ENCODE measurements at regions not wholly inside any gene's neighbourhood (a gene's known extent, or its start where the extent isn't known, plus 50 kb on each side); places are given as distances from the start of the nearest gene placed in this dataset.
"Not testable (repeated sequence)": the region's sequence is repeated elsewhere in the genome, so short reads cannot be mapped to it uniquely, and the experiment has no call there.

DNA sequence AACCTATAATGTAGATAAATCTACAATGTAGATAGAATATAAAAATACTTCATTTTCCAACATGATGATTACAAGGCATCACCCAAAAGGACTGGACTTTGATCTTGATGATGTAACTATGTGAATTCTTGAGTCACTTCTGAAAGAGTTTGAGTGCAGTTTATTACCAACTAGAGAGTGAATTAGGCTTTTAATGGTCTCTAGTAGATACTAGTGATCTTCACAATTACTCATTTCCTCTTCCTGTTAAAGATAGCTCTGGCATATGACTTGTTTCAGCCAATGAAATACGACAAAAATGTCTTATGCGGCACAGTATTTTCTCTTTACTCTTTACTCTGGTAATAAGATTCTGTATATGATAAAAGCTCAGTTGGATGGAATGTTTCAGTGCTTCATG, 1588.1 kb upstream of the B3GALT2 start:
- no peaks in the 10 kb centered on the region for H3K4me1 ChIP-seq
- WGBS, 4 donors = 87 to 94% (median 92%) methylated on average over 2 of the region's 2 CpGs

DNA sequence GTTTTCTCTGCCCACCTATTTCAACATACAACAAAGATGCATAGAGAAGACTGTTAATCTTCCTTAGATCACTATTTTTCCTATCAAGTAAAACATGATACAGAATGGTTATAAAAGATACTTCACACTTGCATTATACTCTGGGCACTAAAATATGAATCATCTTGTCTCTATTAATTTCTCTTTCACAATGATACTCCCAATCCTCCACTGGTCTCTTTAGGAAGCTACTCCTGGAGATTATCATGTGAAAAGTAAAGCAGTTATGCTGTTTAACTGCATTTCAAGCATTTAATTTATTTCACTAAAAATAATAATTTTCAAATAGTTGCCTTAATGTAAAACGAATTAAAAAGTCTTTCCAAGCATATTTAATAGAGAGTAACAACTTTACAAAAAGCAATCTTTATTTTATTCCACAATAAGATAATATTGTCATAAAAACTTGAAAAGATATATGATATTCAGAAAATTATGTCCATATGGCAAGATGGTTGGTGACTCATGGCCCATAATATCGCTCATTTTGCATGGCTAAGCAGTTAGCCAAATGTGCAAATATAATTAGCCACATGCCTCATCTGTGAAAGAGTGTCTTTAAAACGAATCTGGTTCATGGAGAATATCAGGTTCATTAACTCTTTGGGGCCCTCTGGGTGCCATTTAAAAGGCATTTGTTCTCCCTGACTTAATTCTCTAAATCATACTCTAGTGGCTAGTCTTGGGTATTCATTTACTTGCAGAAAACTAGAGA, 1569.0 kb upstream of the B3GALT2 start:
- DNase-seq = no peak
- ATAC-seq = no peak
- Histone ChIP-seq H3K9me3 (peaks cover 0 to 16% (median 1%) of the 10 kb centered on the region in 12 donors), H3K27ac (no peak overlapping the region), H3K4me3 (no peak overlapping the region), H3K27me3 (no peaks in the 10 kb centered on the region), H3K36me3 (no peaks in the 10 kb centered on the region), H3K4me1 (no peaks in the 10 kb centered on the region)
- 44 to 54% (median 51%) methylated on average over 3 of the region's 3 CpGs for WGBS, 4 donors
- intact Hi-C loops (cut with DNase I) = no loop called here
- TF ChIP-seq POLR2A (IDR thresholded peaks at IDR 0.05) = no peak
- TF ChIP-seq, protein P1, sequence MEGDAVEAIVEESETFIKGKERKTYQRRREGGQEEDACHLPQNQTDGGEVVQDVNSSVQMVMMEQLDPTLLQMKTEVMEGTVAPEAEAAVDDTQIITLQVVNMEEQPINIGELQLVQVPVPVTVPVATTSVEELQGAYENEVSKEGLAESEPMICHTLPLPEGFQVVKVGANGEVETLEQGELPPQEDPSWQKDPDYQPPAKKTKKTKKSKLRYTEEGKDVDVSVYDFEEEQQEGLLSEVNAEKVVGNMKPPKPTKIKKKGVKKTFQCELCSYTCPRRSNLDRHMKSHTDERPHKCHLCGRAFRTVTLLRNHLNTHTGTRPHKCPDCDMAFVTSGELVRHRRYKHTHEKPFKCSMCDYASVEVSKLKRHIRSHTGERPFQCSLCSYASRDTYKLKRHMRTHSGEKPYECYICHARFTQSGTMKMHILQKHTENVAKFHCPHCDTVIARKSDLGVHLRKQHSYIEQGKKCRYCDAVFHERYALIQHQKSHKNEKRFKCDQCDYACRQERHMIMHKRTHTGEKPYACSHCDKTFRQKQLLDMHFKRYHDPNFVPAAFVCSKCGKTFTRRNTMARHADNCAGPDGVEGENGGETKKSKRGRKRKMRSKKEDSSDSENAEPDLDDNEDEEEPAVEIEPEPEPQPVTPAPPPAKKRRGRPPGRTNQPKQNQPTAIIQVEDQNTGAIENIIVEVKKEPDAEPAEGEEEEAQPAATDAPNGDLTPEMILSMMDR (IDR thresholded peaks at IDR 0.05) = no peak

More for the DNA sequence above, 1588.1 kb upstream of the B3GALT2 start:
- no peak for DNase-seq
- Histone ChIP-seq H3K27ac (no peak overlapping the region), H3K36me3 (no peaks in the 10 kb centered on the region), H3K4me3 (no peak overlapping the region), H3K9me3 (peaks cover 0 to 4% (median 0%) of the 10 kb centered on the region in 12 donors), H3K27me3 (peaks cover 0 to 3% (median 0%) of the 10 kb centered on the region in 9 donors)
- intact Hi-C loops (cut with DNase I) = no loop called here
- TF ChIP-seq, protein P1 (IDR thresholded peaks at IDR 0.05) = no peak
- no peak for TF ChIP-seq POLR2A (IDR thresholded peaks at IDR 0.05)
- no peak for ATAC-seq

DNA sequence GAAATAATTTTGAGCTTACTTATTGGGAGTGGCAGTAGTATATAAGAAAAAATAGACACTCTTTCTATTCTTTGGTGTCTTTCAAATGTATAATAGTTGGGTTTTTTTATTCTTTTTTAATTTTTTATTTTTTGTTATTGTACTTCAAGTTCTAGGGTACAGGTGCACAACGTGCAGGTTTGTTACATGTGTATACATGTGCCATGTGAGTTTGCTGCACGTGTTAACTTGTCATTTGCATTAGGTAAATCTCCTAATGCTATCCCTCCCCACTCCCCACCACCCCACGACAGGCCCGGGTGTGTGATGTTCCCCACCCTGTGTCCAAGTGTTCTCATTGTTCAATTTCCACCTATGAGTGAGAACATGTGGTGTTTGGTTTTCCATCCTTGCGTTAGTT, 1552.4 kb upstream of the B3GALT2 start:
- WGBS, 4 donors = 78 to 83% (median 80%) methylated on average over 5 of the region's 5 CpGs
- H3K36me3 ChIP-seq; ATAC-seq; intact Hi-C loops (cut with DNase I); H3K4me3 ChIP-seq; DNase-seq; H3K27ac ChIP-seq; H3K27me3 ChIP-seq; H3K9me3 ChIP-seq; H3K4me1 ChIP-seq: not testable (repeated sequence)

DNA sequence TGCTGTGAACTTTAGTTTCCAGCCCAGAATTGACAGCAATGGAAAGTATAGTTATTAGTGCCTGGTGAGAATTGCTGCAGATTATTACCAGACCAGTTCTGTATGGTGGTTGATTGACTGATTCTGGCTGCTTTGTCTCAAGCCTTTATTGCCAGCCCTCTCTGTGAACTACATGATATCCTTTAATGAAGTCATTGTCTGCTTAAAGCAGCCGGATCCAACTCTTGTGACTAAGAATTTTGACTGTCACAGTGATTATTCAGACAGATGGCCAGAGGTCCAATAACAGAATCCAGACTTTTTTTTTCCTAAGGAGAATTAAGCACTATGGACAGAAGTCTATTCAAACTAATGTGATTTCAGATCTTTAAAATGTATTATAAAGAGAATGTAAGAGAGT, 1548.6 kb upstream of the B3GALT2 start:
- no peak for DNase-seq
- 10 to 26% (median 20%) methylated on average over 1 of the region's 1 CpG for WGBS, 4 donors
- Histone ChIP-seq H3K27me3 (no peaks in the 10 kb centered on the region), H3K9me3 (peaks cover 0 to 3% (median 0%) of the 10 kb centered on the region in 12 donors), H3K27ac (no peak overlapping the region), H3K36me3 (no peaks in the 10 kb centered on the region), H3K4me3 (no peak overlapping the region), H3K4me1 (no peaks in the 10 kb centered on the region)
- intact Hi-C loops (cut with DNase I) = no loop called here
- ATAC-seq = no peak
- TF ChIP-seq, protein P1 (IDR thresholded peaks at IDR 0.05) = no peak
- no peak for TF ChIP-seq POLR2A (IDR thresholded peaks at IDR 0.05)

DNA sequence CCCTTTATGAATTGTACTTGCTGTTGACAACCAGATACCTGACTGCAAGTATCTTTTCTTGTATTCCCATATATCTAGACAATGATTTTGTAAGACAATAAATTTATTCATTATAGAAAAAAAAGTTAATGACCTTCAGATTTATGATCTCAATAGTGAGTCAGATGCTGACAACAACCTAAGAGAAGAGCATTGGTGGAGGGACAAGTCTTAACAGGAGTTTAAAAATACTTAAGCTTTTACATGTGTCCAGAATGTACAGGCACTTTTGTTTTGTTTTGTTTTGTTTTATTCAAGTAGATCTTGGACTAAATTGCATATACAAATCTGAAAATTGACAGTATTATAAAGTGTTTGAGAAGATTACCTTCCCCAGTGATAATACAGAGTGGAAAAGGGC, 1544.6 kb upstream of the B3GALT2 start:
- no peaks in the 10 kb centered on the region for H3K27me3 ChIP-seq
- no peak overlapping the region for H3K4me3 ChIP-seq
- H3K36me3 ChIP-seq = no peaks in the 10 kb centered on the region
- no peak overlapping the region for H3K27ac ChIP-seq
- DNase-seq (no peak), ATAC-seq (no peak)
- TF ChIP-seq, protein P1 (IDR thresholded peaks at IDR 0.05) = no peak
- no peak for TF ChIP-seq POLR2A (IDR thresholded peaks at IDR 0.05)
- intact Hi-C loops (cut with DNase I) = no loop called here
- no peaks in the 10 kb centered on the region for H3K9me3 ChIP-seq
- H3K4me1 ChIP-seq = no peaks in the 10 kb centered on the region

Measured in heart left ventricle (tissue), 16 donors.